ENCODE measurements at regions not wholly inside any gene's neighbourhood (a gene's known extent, or its start where the extent isn't known, plus 50 kb on each side); places are given as distances from the start of the nearest gene placed in this dataset.

- TF ChIP-seq ELF4 (CRISPR knock-in tag; IDR thresholded peaks at IDR 0.05; ENCODE audit: low read depth) (no peak), JAZF1 (CRISPR knock-in tag; IDR thresholded peaks at IDR 0.05) (no peak), RORB (CRISPR knock-in tag; IDR thresholded peaks at IDR 0.05) (no peak), ZBTB21 (CRISPR knock-in tag; IDR thresholded peaks at IDR 0.05; ENCODE audit: borderline replicate concordance) (no peak), TCF7 (CRISPR knock-in tag; IDR thresholded peaks at IDR 0.05; ENCODE audit: low read depth) (no peak), ZNF138 (CRISPR knock-in tag; conservative IDR thresholded peaks at IDR 0.05) (no peak), CREB1 (CRISPR knock-in tag; IDR thresholded peaks at IDR 0.05) (no peak)
Observed at GRCh38 chr13:33497146-33497845, 211.7 kb upstream of the STARD13 start (continued).

DNA sequence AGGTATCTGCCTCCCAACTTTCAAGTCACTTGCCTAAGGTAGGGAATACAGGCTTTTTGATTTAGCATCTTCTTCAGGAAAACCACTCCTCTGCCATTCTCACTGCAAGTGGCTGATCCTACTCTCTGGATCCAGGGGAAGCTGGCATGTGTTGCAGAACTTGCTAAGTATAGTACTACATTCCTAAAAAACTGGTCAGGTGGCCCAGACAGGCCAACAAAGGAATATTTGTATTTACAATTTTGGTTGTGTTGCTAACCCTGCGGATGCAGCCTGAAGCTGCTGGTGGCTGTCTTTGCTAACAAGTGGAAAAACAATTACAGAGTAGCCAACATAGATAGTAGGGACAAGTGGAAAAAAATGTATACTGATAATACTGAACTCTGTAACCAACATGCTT, 222.5 kb upstream of the STARD13 start:
- H3K27ac Mint-ChIP-seq: no peak overlapping the region
- H3K9me3 Mint-ChIP-seq: peaks cover 7% of the 10 kb centered on the region; the same call in 1 of the 2 replicates
- H3K4me1 Mint-ChIP-seq: peaks cover 10% of the 10 kb centered on the region
- ATAC-seq (no peak), DNase-seq (ENCODE audit: low spot score) (no peak)
- ChIA-PET POLR2A (no interaction called here), CTCF (no interaction called here)
- TF ChIP-seq ZMAT4 (CRISPR knock-in tag; IDR thresholded peaks at IDR 0.05) (no peak), EMX1 (CRISPR knock-in tag; IDR thresholded peaks at IDR 0.05) (no peak), GTF2I (CRISPR knock-in tag; conservative IDR thresholded peaks at IDR 0.05) (no peak), SMAD3 (CRISPR knock-in tag; IDR thresholded peaks at IDR 0.05; ENCODE audit: borderline replicate concordance) (no peak), ZBTB43 (CRISPR knock-in tag; IDR thresholded peaks at IDR 0.05) (no peak), RELA (CRISPR knock-in tag; IDR thresholded peaks at IDR 0.05; ENCODE audit: borderline replicate concordance) (no peak), ZSCAN18 (CRISPR knock-in tag; IDR thresholded peaks at IDR 0.05) (no peak), MXD4 (CRISPR knock-in tag; IDR thresholded peaks at IDR 0.05; ENCODE audit: borderline replicate concordance) (no peak), HMGXB4 (CRISPR knock-in tag; IDR thresholded peaks at IDR 0.05) (no peak), FOXK1 (CRISPR knock-in tag; IDR thresholded peaks at IDR 0.05) (no peak)
- TF ChIP-seq, protein P1, sequence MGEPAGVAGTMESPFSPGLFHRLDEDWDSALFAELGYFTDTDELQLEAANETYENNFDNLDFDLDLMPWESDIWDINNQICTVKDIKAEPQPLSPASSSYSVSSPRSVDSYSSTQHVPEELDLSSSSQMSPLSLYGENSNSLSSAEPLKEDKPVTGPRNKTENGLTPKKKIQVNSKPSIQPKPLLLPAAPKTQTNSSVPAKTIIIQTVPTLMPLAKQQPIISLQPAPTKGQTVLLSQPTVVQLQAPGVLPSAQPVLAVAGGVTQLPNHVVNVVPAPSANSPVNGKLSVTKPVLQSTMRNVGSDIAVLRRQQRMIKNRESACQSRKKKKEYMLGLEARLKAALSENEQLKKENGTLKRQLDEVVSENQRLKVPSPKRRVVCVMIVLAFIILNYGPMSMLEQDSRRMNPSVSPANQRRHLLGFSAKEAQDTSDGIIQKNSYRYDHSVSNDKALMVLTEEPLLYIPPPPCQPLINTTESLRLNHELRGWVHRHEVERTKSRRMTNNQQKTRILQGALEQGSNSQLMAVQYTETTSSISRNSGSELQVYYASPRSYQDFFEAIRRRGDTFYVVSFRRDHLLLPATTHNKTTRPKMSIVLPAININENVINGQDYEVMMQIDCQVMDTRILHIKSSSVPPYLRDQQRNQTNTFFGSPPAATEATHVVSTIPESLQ (CRISPR knock-in tag; IDR thresholded peaks at IDR 0.05): no peak
- TF ChIP-seq, protein P2, sequence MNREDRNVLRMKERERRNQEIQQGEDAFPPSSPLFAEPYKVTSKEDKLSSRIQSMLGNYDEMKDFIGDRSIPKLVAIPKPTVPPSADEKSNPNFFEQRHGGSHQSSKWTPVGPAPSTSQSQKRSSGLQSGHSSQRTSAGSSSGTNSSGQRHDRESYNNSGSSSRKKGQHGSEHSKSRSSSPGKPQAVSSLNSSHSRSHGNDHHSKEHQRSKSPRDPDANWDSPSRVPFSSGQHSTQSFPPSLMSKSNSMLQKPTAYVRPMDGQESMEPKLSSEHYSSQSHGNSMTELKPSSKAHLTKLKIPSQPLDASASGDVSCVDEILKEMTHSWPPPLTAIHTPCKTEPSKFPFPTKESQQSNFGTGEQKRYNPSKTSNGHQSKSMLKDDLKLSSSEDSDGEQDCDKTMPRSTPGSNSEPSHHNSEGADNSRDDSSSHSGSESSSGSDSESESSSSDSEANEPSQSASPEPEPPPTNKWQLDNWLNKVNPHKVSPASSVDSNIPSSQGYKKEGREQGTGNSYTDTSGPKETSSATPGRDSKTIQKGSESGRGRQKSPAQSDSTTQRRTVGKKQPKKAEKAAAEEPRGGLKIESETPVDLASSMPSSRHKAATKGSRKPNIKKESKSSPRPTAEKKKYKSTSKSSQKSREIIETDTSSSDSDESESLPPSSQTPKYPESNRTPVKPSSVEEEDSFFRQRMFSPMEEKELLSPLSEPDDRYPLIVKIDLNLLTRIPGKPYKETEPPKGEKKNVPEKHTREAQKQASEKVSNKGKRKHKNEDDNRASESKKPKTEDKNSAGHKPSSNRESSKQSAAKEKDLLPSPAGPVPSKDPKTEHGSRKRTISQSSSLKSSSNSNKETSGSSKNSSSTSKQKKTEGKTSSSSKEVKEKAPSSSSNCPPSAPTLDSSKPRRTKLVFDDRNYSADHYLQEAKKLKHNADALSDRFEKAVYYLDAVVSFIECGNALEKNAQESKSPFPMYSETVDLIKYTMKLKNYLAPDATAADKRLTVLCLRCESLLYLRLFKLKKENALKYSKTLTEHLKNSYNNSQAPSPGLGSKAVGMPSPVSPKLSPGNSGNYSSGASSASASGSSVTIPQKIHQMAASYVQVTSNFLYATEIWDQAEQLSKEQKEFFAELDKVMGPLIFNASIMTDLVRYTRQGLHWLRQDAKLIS (CRISPR knock-in tag; IDR thresholded peaks at IDR 0.05; ENCODE audit: borderline replicate concordance): no peak
- TF ChIP-seq, protein P3, sequence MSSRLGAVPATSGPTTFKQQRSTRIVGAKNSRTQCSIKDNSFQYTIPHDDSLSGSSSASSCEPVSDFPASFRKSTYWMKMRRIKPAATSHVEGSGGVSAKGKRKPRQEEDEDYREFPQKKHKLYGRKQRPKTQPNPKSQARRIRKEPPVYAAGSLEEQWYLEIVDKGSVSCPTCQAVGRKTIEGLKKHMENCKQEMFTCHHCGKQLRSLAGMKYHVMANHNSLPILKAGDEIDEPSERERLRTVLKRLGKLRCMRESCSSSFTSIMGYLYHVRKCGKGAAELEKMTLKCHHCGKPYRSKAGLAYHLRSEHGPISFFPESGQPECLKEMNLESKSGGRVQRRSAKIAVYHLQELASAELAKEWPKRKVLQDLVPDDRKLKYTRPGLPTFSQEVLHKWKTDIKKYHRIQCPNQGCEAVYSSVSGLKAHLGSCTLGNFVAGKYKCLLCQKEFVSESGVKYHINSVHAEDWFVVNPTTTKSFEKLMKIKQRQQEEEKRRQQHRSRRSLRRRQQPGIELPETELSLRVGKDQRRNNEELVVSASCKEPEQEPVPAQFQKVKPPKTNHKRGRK (CRISPR knock-in tag; IDR thresholded peaks at IDR 0.05; ENCODE audit: borderline replicate concordance): no peak
- H3K36me3 Mint-ChIP-seq: no peaks in the 10 kb centered on the region
- H3K27me3 Mint-ChIP-seq (ENCODE audit: low read depth): no peaks in the 10 kb centered on the region
- H3K4me3 Mint-ChIP-seq: no peak overlapping the region
